Hematopoietic multipotent progenitor cell treated with erythropoietin and hydrocortisone succinate and interleukin-3 and kit ligand, for 4 days (in vitro differentiated cells): ENCODE measurements at regions not wholly inside any gene's neighbourhood (a gene's known extent, or its start where the extent isn't known, plus 50 kb on each side); places are given as distances from the start of the nearest gene placed in this dataset.
"Not testable (repeated sequence)": the region's sequence is repeated elsewhere in the genome, so short reads cannot be mapped to it uniquely, and the experiment has no call there.

Source experiments
- DNase-seq: peaks from one replicate; pipeline ENCODE4 v3.0.0-alpha.2; 2015

DNA sequence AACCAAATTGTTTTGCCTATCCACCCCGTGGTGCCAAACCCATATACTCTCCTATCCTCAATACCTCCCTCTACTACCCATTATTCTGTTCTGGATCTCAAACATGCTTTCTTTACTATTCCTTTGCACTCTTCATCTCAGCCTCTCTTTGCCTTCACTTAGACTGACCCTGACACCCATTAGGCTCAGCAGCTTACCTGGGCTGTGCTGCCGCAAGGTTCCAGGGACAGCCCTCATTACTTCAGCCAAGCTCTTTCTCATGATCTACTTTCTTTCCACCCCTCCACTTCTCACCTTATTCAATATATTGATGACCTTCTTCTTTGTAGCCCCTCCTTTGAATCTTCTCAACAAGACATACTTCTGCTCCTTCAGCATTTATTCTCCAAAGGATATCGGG lies 517.9 kb downstream of the IRS2 start:
- DNase-seq = not testable (repeated sequence)

DNA sequence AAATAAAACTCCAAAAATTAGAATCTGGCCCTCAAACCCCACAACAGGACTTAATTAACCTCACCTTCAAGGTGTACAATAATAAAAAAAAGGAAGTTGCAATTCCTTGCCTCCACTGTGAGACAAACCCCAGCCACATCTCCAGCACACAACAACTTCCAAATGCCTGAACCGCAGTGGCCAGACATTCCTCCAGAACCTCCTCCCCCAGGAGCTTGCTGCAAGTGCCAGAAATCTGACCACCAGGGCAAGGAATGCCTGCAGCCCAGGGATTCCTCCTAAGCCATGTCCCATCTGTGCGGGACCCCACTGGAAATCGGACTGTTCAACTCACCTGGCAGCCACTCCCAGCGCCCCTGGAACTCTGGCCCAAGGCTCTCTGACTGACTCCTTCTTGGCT lies 519.0 kb downstream of the IRS2 start:
- DNase-seq = not testable (repeated sequence)

DNA sequence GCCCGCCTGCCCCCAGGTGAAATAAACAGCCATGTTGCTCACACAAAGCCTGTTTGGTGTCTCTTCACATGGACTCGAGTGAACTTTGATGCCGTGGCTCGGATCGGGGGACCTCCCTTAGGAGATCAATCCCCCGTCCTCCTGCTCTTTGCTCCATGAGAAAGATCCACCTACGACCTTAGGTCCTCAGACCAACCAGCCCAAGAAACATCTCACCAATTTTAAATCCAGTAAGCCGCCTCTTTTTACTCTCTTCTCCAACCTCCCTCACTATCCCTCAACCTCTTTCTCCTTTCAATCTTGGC lies 521.0 kb downstream of the IRS2 start:
- DNase-seq = not testable (repeated sequence)

DNA sequence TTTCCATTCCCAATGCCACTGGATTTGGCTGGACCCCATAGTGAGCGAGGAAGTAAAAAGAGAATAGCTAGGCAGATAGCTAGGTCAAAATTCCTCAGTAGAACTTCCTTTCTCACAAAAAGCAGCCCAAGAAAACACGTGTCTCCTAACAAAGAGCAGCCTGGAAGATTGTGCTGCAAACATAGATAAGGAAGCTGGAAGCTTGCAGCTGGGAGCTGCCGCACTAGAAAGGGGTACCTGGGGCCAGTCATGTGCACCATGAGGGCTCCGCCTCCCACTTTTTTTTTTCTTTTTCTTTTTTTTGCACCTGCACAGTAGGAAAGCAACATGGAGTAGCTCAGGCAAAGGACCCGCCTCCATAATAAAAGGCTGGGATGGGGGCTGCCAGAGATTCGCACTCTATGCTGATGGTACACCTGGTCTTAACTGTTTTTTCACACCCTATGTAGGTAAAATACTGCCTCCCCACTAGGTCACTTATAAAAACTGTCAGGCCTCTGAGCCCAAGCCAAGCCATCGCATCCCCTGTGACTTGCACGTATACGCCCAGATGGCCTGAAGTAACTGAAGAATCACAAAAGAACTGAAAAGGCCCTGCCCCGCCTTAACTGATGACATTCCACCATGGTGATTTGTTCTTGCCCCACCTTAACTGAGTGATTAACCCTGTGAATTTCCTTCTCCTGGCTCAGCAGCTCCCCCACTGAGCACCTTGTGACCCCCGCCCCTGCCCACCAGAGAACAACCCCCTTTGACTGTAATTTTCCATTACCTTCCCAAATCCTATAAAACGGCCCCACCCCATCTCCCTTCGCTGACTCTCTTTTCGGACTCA lies 521.6 kb downstream of the IRS2 start:
- not testable (repeated sequence) for DNase-seq

DNA sequence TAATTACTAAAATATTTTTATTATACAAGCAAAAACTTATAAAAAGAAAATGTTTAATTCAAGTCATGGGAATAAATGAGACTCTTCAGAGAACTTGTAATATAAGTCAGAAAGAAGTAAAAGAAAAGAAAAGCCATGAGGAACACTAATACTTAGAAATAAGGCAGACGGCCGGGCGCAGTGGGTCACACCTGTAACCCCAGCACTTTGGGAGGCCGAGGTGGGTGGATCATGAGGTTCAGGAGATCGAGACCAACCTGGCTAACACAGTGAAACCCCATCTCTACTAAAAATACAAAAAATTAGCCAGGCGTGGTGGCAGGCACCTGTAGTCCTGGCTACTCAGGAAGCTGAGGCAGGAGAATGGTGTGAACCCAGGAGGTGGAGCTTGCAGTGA lies 528.6 kb downstream of the IRS2 start:
- DNase-seq = not testable (repeated sequence)
